Activated naive CD4-positive, alpha-beta T cell treated with anti-CD3 and anti-CD28 coated beads for 36 hours (primary cell): ENCODE measurements at regions not wholly inside any gene's neighbourhood (a gene's known extent, or its start where the extent isn't known, plus 50 kb on each side); places are given as distances from the start of the nearest gene placed in this dataset.
"Not testable (repeated sequence)": the region's sequence is repeated elsewhere in the genome, so short reads cannot be mapped to it uniquely, and the experiment has no call there.

Experiments used
- CTCF ChIA-PET: fragments of 350-600 bp; sonication (Branson Sonifier 250); formaldehyde crosslinking; loops from one replicate; lab custom pipeline; 2021; ENCODE audit warnings: antibody characterized with exemption; lab: Charles Lee
- DNase-seq: peaks from one replicate; pipeline ENCODE4 v3.0.0-alpha.2; 2020
- H3K27ac Mint-ChIP-seq: one replicate; pipeline ENCODE4 v1.8.0; 2021; ENCODE audit warnings: mild to moderate bottlenecking, mixed read lengths
- H3K27me3 Mint-ChIP-seq: one replicate; pipeline ENCODE4 v1.8.0; 2021; ENCODE audit warnings: low read depth, mixed read lengths
- H3K36me3 Mint-ChIP-seq: one replicate; pipeline ENCODE4 v1.8.0; 2021; ENCODE audit warnings: low read depth, mixed read lengths
- H3K4me1 Mint-ChIP-seq: one replicate; pipeline ENCODE4 v1.8.0; 2021; ENCODE audit warnings: low read depth, mixed read lengths
- H3K4me3 Mint-ChIP-seq: one replicate; pipeline ENCODE4 v1.8.0; 2021; ENCODE audit warnings: mild to moderate bottlenecking, moderate library complexity, mixed read lengths
- H3K9me3 Mint-ChIP-seq: one replicate; pipeline ENCODE4 v1.8.0; 2021; ENCODE audit warnings: mixed read lengths
- intact Hi-C: fragments of 100-400 bp; cut with micrococcal nuclease; formaldehyde crosslinking; loops from one replicate; pipeline ENCODE4 v1.15.1; 2023

DNA sequence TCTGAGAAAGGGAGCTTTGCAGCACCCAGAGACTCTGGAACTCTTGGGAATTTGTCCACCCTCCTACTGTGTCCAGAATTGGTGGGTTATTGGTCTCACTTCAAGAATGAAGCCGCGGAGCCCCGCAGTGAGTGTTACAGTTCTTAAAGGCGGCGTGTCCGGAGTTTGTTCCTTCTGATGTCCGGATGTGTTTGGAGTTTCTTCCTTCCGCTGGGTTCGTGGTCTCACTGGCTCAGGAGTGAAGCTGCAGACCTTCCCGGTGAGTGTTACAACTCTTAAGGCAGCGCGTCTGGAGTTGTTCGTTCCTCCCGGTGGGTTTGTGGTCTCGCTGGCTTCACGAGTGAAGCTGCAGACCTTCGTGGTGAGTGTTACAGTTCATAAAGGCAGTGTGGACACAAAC is 824.7 kb downstream of the LRRTM4 start:
- H3K27me3 Mint-ChIP-seq, CTCF ChIA-PET, DNase-seq, H3K9me3 Mint-ChIP-seq, H3K36me3 Mint-ChIP-seq, H3K4me1 Mint-ChIP-seq, H3K27ac Mint-ChIP-seq, H3K4me3 Mint-ChIP-seq, intact Hi-C loops: not testable (repeated sequence)

DNA sequence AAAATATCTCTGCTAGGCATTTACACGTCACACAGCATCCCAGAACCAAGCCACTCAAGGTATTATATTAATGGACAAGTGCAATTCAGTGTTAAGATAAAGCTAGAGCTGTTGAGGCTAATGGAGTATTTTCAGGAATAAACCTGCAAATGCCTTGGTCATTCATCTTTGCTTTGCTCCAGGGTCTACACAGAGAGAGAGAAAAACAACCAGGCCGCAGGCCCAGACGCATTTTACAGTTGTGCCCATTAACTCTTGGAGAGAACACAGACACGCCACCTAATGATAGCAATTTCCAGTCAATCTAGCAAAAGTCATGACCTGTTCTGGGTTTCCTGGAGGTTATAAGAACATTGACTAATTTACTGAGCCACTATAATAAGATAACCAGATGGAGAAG is 829.3 kb downstream of the LRRTM4 start:
- Mint-ChIP-seq H3K27ac (no peak overlapping the region), H3K36me3 (no peaks in the 10 kb centered on the region), H3K4me3 (no peak overlapping the region), H3K4me1 (no peaks in the 10 kb centered on the region), H3K9me3 (peaks cover 8% of the 10 kb centered on the region), H3K27me3 (no peaks in the 10 kb centered on the region)
- CTCF ChIA-PET = no interaction called here
- intact Hi-C loops = no loop called here
- DNase-seq = no peak

DNA sequence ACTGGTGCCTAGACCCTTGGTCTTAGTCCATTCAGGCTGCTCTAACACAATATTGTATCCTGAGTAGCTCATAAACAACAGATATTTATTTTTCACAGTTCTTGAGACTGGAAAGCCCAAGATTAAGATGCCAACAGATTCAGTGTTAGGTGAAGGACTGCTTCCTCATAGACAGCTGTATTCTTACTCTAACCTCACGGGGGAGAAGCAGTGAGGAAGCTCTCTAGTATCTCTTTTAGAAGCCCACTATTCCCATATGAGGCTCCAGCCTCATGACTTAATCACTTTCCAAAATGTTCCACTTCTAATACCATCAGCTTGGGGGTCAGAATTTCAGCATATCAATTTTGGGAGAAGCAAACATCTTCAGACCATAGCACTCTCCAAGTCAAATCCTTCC is 833.4 kb downstream of the LRRTM4 start:
- H3K27me3 Mint-ChIP-seq = no peaks in the 10 kb centered on the region
- CTCF ChIA-PET = no interaction called here
- no peak overlapping the region for H3K27ac Mint-ChIP-seq
- intact Hi-C loops = no loop called here
- H3K4me3 Mint-ChIP-seq = no peak overlapping the region
- peaks cover 8% of the 10 kb centered on the region for H3K9me3 Mint-ChIP-seq
- no peaks in the 10 kb centered on the region for H3K4me1 Mint-ChIP-seq
- H3K36me3 Mint-ChIP-seq = no peaks in the 10 kb centered on the region
- no peak for DNase-seq

- intact Hi-C loops = no loop called here
- Mint-ChIP-seq H3K27ac (no peak overlapping the region), H3K4me3 (no peak overlapping the region), H3K4me1 (no peaks in the 10 kb centered on the region), H3K36me3 (no peaks in the 10 kb centered on the region), H3K27me3 (no peaks in the 10 kb centered on the region), H3K9me3 (peaks cover 8% of the 10 kb centered on the region)
- CTCF ChIA-PET = no interaction called here
- no peak for DNase-seq
Observed at GRCh38 chr2:76687923-76688322, 834.3 kb downstream of the LRRTM4 start.

DNA sequence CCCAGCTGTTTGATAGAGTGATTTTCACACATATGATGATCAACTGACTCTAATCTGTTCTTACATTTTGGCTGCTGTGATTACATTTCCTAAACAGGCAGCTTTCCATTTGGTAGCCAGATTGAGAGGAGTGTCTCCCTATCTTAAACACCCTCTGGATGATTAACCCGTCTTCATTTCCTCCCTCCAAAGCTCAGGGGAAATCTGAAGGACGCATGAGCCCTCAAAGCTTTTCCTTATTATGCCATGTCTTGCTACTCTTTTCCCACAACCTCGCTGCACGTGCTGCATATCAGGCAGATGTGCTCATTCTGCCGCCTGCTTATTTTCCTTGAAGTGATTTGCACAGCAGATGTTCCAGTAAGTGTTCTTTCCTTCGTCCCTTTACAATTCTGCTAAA is 837.4 kb downstream of the LRRTM4 start:
- CTCF ChIA-PET = no interaction called here
- H3K27ac Mint-ChIP-seq = no peak overlapping the region
- DNase-seq = no peak
- H3K9me3 Mint-ChIP-seq = peaks cover 11% of the 10 kb centered on the region
- H3K36me3 Mint-ChIP-seq = no peaks in the 10 kb centered on the region
- no peak overlapping the region for H3K4me3 Mint-ChIP-seq
- H3K27me3 Mint-ChIP-seq = no peaks in the 10 kb centered on the region
- intact Hi-C loops = no loop called here
- no peaks in the 10 kb centered on the region for H3K4me1 Mint-ChIP-seq

DNA sequence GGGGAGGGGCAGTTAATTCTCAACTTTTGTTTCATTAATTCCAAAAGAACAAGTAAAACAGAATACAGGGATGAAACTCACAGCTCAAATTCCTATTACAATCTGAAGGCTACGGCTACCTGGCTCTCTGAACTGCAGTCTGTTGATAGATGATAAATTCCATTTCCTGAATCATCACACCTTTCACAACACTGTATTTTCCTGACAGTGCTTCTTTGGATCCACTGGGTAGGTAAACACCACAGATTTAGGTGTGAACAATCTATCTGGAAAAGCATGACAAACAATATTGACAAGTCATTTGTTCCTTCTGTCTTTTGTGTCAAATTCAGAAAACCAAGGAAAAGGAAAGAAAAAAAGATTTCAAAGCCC is 843.2 kb downstream of the LRRTM4 start:
- intact Hi-C loops = no loop called here
- no peaks in the 10 kb centered on the region for H3K27me3 Mint-ChIP-seq
- no peak for DNase-seq
- CTCF ChIA-PET = no interaction called here
- no peaks in the 10 kb centered on the region for H3K4me1 Mint-ChIP-seq
- H3K9me3 Mint-ChIP-seq = peaks cover 6% of the 10 kb centered on the region
- H3K27ac Mint-ChIP-seq = no peak overlapping the region
- no peaks in the 10 kb centered on the region for H3K36me3 Mint-ChIP-seq
- no peak overlapping the region for H3K4me3 Mint-ChIP-seq

GRCh38 chr2:76678383-76679024 is 843.7 kb downstream of the LRRTM4 start:
- no peak overlapping the region for H3K4me3 Mint-ChIP-seq
- no peak overlapping the region for H3K27ac Mint-ChIP-seq
- H3K9me3 Mint-ChIP-seq = peaks cover 6% of the 10 kb centered on the region
- CTCF ChIA-PET = no interaction called here
- no peak for DNase-seq
- no peaks in the 10 kb centered on the region for H3K4me1 Mint-ChIP-seq
- H3K36me3 Mint-ChIP-seq = no peaks in the 10 kb centered on the region
- no peaks in the 10 kb centered on the region for H3K27me3 Mint-ChIP-seq
- intact Hi-C loops = no loop called here

- Mint-ChIP-seq H3K4me1 (no peaks in the 10 kb centered on the region), H3K36me3 (no peaks in the 10 kb centered on the region), H3K4me3 (no peak overlapping the region), H3K9me3 (peaks cover 2% of the 10 kb centered on the region), H3K27me3 (no peaks in the 10 kb centered on the region), H3K27ac (no peak overlapping the region)
- CTCF ChIA-PET = no interaction called here
- DNase-seq = no peak
- intact Hi-C loops = no loop called here
Observed at GRCh38 chr2:76675212-76675611, 847.0 kb downstream of the LRRTM4 start.

- no peak overlapping the region for H3K27ac Mint-ChIP-seq
- no peaks in the 10 kb centered on the region for H3K36me3 Mint-ChIP-seq
Observed at GRCh38 chr2:76672798-76673197, 849.4 kb downstream of the LRRTM4 start.

DNA sequence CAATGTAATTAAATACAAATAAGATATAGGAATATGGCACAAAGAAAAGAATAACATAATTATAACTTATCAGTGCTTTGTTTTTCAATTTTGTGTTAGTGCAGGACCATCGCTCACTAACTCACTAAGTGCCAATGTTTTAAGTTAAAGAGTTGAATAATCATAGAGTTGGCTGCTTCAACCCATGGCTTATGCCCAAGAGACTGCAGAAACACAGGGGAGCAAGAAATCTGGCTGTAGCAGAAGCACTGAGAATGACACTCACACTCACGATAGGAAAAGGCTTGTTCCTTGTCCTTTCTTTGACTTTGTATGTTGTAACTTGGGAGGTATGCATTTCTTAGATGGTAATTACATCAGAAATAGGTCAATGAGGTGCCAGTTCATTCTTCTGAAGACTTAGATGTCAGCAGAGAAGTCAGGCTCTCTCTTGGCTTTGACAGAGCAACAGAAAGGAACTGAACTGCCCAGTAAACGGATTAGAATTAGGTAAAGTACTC is 852.2 kb downstream of the LRRTM4 start:
- no peak for DNase-seq

More at GRCh38 chr2:76672798-76673197, 849.4 kb downstream of the LRRTM4 start:
- Mint-ChIP-seq H3K27me3 (no peaks in the 10 kb centered on the region), H3K9me3 (peaks cover 4% of the 10 kb centered on the region), H3K4me1 (no peaks in the 10 kb centered on the region), H3K4me3 (no peak overlapping the region)
- intact Hi-C loops = no loop called here
- no peak for DNase-seq
- CTCF ChIA-PET = no interaction called here

GRCh38 chr2:76668279-76668678 is 853.9 kb downstream of the LRRTM4 start:
- no peaks in the 10 kb centered on the region for H3K27me3 Mint-ChIP-seq
- DNase-seq = no peak
- intact Hi-C loops = no loop called here
- peaks cover 3% of the 10 kb centered on the region for H3K9me3 Mint-ChIP-seq
- no peak overlapping the region for H3K27ac Mint-ChIP-seq
- no peaks in the 10 kb centered on the region for H3K36me3 Mint-ChIP-seq
- H3K4me1 Mint-ChIP-seq = no peaks in the 10 kb centered on the region
- CTCF ChIA-PET = no interaction called here
- no peak overlapping the region for H3K4me3 Mint-ChIP-seq

More for the DNA sequence above, 852.2 kb downstream of the LRRTM4 start:
- H3K4me1 Mint-ChIP-seq = no peaks in the 10 kb centered on the region
- H3K27me3 Mint-ChIP-seq = no peaks in the 10 kb centered on the region
- H3K4me3 Mint-ChIP-seq = no peak overlapping the region
- no peaks in the 10 kb centered on the region for H3K36me3 Mint-ChIP-seq
- H3K9me3 Mint-ChIP-seq = peaks cover 3% of the 10 kb centered on the region
- intact Hi-C loops = no loop called here
- CTCF ChIA-PET = no interaction called here
- no peak overlapping the region for H3K27ac Mint-ChIP-seq

DNA sequence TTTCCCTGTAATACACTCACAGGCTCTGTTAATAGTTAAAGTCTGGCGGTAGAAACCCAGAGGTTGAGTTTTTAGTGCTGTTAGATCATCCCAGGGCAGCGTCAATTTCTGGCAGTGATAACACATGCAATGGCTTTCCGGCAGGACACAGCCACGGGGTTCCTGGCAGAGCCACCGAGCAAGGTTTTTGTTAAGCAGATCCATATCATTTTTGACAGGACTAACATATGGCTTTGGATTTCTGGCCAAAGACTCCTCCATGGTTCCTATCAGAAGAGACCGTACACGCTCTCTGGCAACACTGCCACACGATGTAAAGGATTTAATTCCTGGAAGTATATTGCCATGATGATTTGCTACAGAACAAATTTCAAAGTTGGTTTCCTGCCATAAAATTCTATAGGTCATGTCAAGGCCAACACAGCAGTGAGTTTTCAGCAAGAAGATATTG is 854.3 kb downstream of the LRRTM4 start:
- CTCF ChIA-PET = no interaction called here
- H3K27me3 Mint-ChIP-seq = no peaks in the 10 kb centered on the region
- no peak for DNase-seq
- intact Hi-C loops = no loop called here
- H3K4me3 Mint-ChIP-seq = no peak overlapping the region
- H3K4me1 Mint-ChIP-seq = no peaks in the 10 kb centered on the region
- H3K9me3 Mint-ChIP-seq = peaks cover 3% of the 10 kb centered on the region
- H3K27ac Mint-ChIP-seq = no peak overlapping the region
- H3K36me3 Mint-ChIP-seq = no peaks in the 10 kb centered on the region

DNA sequence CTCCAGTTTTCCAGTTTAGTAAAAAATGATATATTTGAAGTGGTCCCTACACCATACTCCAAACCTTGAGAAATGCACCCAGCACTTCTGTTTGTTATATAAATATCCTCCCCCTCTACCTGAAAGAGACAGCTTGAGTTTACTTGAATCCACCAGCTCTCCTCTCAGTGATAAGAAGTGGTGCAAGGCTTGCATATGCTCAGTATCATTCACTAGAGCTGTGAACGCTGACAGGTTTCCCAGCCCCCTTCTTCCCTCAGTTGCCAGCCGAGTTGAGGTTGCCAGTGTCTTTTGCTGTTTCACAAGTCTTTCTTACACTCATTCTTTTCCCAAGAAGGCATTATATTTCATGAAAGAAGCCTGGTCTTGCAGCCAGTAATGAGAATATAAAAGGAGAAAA is 880.0 kb downstream of the LRRTM4 start:
- no peak overlapping the region for H3K27ac Mint-ChIP-seq
- CTCF ChIA-PET = no interaction called here
- no peak for DNase-seq
- no peaks in the 10 kb centered on the region for H3K4me1 Mint-ChIP-seq
- no peak overlapping the region for H3K4me3 Mint-ChIP-seq
- no peaks in the 10 kb centered on the region for H3K36me3 Mint-ChIP-seq
- H3K9me3 Mint-ChIP-seq = peaks cover 19% of the 10 kb centered on the region
- intact Hi-C loops = no loop called here
- H3K27me3 Mint-ChIP-seq = no peaks in the 10 kb centered on the region
